DND-41 (cell line): ENCODE measurements at regions not wholly inside any gene's neighbourhood (a gene's known extent, or its start where the extent isn't known, plus 50 kb on each side); places are given as distances from the start of the nearest gene placed in this dataset.

ENCODE experiments used
- ATAC-seq: fragments of 200-7000 bp; cut with Tn5 transposase; 3 replicates; pipeline ENCODE4 v1.9.1; 2021; ENCODE audit warnings: low read depth; ENCODE audit not compliant: insufficient read depth
- DNase-seq: peaks from one replicate; pipeline ENCODE4 v3.0.0-alpha.2; 2020
- H2AFZ ChIP-seq: 2 replicates; pipeline ENCODE4 v1.6.0; 2012; ENCODE audit warnings: low read depth, low read length
- H3K27ac ChIP-seq: 2 replicates; pipeline ENCODE4 v1.5.1; 2012; ENCODE audit warnings: low read length, inconsistent platforms
- H3K27me3 ChIP-seq: fragments of 200-600 bp; sonication (generic); 2 replicates; pipeline ENCODE4 v1.6.0; 2012; ENCODE audit warnings: low read length, mild to moderate bottlenecking, inconsistent platforms; ENCODE audit not compliant: insufficient read depth, poor library complexity
- H3K36me3 ChIP-seq: 2 replicates; pipeline ENCODE4 v1.5.1; 2012; ENCODE audit warnings: low read length, inconsistent platforms; ENCODE audit not compliant: insufficient read depth
- H3K4me1 ChIP-seq: 2 replicates; pipeline ENCODE4 v1.5.1; 2012; ENCODE audit warnings: mild to moderate bottlenecking, low read length; ENCODE audit not compliant: insufficient read depth
- H3K4me2 ChIP-seq: 2 replicates; pipeline ENCODE4 v1.6.0; 2012; ENCODE audit warnings: mild to moderate bottlenecking, moderate library complexity, low read length, inconsistent platforms; ENCODE audit not compliant: insufficient read depth
- H3K4me3 ChIP-seq, 2 experiments: fragments of 200-600 bp in 1 of 2; shearing (Covaris generic) in 1 of 2; 2 replicates each; pipeline ENCODE4 v1.5.1; 2012 to 2016; ENCODE audit warnings: inconsistent platforms in 2 of 2, low read length in 2 of 2, mild to moderate bottlenecking in 2 of 2, low read depth in 1 of 2, moderate library complexity in 1 of 2
- H3K79me2 ChIP-seq: 2 replicates; pipeline ENCODE4 v1.6.0; 2012; ENCODE audit warnings: low read length, inconsistent platforms; ENCODE audit not compliant: insufficient read depth
- H3K9ac ChIP-seq: 2 replicates; pipeline ENCODE4 v1.6.0; 2012; ENCODE audit warnings: low read depth, mild to moderate bottlenecking, inconsistent platforms, low read length, moderate library complexity
- H3K9me3 ChIP-seq: 2 replicates; pipeline ENCODE4 v1.5.1; 2012; ENCODE audit warnings: low read length, moderate library complexity, mild to moderate bottlenecking, inconsistent platforms; ENCODE audit not compliant: insufficient read depth, severe bottlenecking
- H4K20me1 ChIP-seq: 2 replicates; pipeline ENCODE4 v1.6.0; 2012; ENCODE audit warnings: low read length; ENCODE audit not compliant: insufficient read depth
- EZH2 ChIP-seq: IDR thresholded peaks from 3 replicates; pipeline ENCODE4 v1.6.1; 2012; ENCODE audit warnings: borderline replicate concordance, low read depth, mild to moderate bottlenecking, moderate library complexity, low read length, inconsistent platforms; ENCODE audit not compliant: severe bottlenecking
- TF ChIP-seq, protein P1 (sequence below): IDR thresholded peaks from 2 replicates; pipeline ENCODE4 v1.5.1; 2012; ENCODE audit warnings: borderline replicate concordance, low read length, moderate library complexity, mild to moderate bottlenecking; ENCODE audit not compliant: poor library complexity, severe bottlenecking; ENCODE audit errors: extremely low read depth

DNA sequence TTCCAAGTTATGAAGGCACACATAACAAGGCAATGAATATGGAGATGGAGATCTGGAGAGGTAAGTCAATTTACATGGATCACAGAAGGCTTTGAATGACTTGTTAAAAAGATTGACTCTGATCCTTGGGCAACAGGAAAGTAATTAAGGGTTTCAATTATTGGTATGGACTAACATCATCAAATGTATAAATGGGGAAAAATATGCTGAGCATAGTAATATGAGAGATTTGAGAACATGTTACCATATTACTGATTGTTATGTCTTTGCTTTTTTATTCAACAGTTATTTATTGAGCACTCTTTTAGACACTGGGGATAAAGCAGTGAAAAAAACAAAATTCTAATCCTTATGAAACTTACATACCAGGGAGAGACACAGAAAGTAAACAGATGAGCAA is 238.5 kb upstream of the ROBO1 start:
- H3K9me3 ChIP-seq, result no peaks in the 10 kb centered on the region
- ATAC-seq (no peak), DNase-seq (no peak)
- no peak for TF ChIP-seq EZH2
- H3K4me1 ChIP-seq, result no peaks in the 10 kb centered on the region
- H3K79me2 ChIP-seq, result no peaks in the 10 kb centered on the region
- no peaks in the 10 kb centered on the region for H3K27me3 ChIP-seq
- no peaks in the 10 kb centered on the region for H4K20me1 ChIP-seq
- H3K4me3 ChIP-seq, result no peak overlapping the region
- no peak overlapping the region for H3K4me2 ChIP-seq
- H2AFZ ChIP-seq, result no peak overlapping the region
- no peaks in the 10 kb centered on the region for H3K36me3 ChIP-seq
- H3K27ac ChIP-seq, result no peak overlapping the region
- H3K9ac ChIP-seq, result no peak overlapping the region

DNA sequence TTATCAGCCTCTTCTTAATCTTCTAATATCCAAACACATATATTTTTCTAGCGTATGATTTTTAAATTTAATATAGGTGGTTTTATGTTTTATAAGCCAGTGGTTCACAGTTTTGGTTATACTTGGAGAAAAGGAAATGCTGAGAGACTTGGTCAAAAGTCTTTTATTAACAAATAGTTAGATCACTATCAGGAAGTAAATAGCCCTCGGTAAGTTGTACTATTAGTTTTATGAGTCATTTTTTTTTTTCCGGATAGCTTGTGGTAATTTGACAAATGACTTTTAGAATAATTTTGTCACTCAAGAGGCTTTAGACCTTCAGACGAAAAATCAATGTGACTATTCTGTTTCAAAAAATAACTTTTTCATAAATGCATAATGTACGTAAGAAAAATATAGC is 232.2 kb upstream of the ROBO1 start:
- H3K4me1 ChIP-seq, result no peaks in the 10 kb centered on the region
- no peak for TF ChIP-seq EZH2
- TF ChIP-seq, protein P1, sequence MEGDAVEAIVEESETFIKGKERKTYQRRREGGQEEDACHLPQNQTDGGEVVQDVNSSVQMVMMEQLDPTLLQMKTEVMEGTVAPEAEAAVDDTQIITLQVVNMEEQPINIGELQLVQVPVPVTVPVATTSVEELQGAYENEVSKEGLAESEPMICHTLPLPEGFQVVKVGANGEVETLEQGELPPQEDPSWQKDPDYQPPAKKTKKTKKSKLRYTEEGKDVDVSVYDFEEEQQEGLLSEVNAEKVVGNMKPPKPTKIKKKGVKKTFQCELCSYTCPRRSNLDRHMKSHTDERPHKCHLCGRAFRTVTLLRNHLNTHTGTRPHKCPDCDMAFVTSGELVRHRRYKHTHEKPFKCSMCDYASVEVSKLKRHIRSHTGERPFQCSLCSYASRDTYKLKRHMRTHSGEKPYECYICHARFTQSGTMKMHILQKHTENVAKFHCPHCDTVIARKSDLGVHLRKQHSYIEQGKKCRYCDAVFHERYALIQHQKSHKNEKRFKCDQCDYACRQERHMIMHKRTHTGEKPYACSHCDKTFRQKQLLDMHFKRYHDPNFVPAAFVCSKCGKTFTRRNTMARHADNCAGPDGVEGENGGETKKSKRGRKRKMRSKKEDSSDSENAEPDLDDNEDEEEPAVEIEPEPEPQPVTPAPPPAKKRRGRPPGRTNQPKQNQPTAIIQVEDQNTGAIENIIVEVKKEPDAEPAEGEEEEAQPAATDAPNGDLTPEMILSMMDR, result no peak
- no peaks in the 10 kb centered on the region for H4K20me1 ChIP-seq
- no peaks in the 10 kb centered on the region for H3K36me3 ChIP-seq
- H3K4me2 ChIP-seq, result no peak overlapping the region
- H3K27me3 ChIP-seq, result no peaks in the 10 kb centered on the region
- H2AFZ ChIP-seq, result no peak overlapping the region
- H3K4me3 ChIP-seq, result no peak overlapping the region
- ATAC-seq, result no peak
- H3K27ac ChIP-seq, result no peak overlapping the region
- no peak for DNase-seq
- H3K9me3 ChIP-seq, result no peaks in the 10 kb centered on the region
- no peaks in the 10 kb centered on the region for H3K79me2 ChIP-seq
- H3K9ac ChIP-seq, result no peak overlapping the region

DNA sequence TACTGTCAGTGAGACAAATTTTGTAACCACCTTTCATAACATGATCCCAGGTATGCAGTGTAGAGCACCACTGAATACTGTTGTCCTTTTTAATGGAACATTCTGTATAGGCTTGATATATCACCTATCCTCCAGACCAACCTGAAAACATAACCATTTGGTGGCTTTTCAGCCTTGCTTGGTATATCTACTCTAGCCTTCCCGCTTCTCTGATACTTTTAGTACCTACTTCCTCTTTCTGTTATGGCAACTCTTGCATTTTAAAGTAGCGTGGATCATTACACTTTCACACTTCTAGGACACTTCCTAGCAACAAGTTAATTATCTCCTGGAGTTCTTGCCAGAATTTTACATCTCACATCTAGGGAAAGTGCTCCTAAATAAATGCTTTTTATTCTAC is 226.6 kb upstream of the ROBO1 start:
- Histone ChIP-seq H3K27me3 (no peaks in the 10 kb centered on the region), H3K36me3 (no peaks in the 10 kb centered on the region), H3K9ac (no peak overlapping the region), H3K4me1 (no peaks in the 10 kb centered on the region), H3K27ac (no peak overlapping the region), H3K79me2 (no peaks in the 10 kb centered on the region), H3K4me2 (no peak overlapping the region), H3K4me3 (no peak overlapping the region), H3K9me3 (no peaks in the 10 kb centered on the region), H4K20me1 (no peaks in the 10 kb centered on the region), H2AFZ (no peak overlapping the region)
- no peak for ATAC-seq
- TF ChIP-seq, protein P1, result no peak
- no peak for TF ChIP-seq EZH2
- DNase-seq, result no peak

DNA sequence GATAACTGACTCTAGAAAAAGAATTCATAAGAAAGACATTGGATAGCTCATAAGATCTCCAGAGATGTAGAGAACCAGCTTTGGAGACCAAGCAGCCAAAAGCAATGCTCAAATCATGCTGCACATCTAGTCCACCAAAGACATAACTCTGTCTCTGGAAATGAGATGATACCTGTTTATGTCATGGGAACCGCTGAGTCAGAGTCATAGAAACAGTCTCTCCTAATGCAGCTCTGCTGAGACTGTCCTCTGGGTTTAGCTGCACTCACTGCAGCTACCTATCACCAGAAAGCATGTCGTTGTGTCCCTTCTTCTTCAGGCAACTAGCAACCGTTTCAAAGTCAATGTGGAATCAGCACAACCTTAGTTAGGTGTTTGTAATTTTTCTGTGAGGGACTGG is 218.5 kb upstream of the ROBO1 start:
- no peaks in the 10 kb centered on the region for H3K4me1 ChIP-seq
- no peaks in the 10 kb centered on the region for H3K27me3 ChIP-seq
- no peak for TF ChIP-seq EZH2
- TF ChIP-seq, protein P1, result no peak
- DNase-seq, result no peak
- H3K36me3 ChIP-seq, result no peaks in the 10 kb centered on the region
- H3K27ac ChIP-seq, result no peak overlapping the region
- no peaks in the 10 kb centered on the region for H3K9me3 ChIP-seq
- no peaks in the 10 kb centered on the region for H4K20me1 ChIP-seq
- no peak overlapping the region for H3K4me2 ChIP-seq
- no peaks in the 10 kb centered on the region for H3K79me2 ChIP-seq
- no peak overlapping the region for H3K9ac ChIP-seq
- no peak overlapping the region for H3K4me3 ChIP-seq
- no peak for ATAC-seq
- no peak overlapping the region for H2AFZ ChIP-seq
